ENCODE measurements at regions not wholly inside any gene's neighbourhood (a gene's known extent, or its start where the extent isn't known, plus 50 kb on each side); places are given as distances from the start of the nearest gene placed in this dataset.

DNA sequence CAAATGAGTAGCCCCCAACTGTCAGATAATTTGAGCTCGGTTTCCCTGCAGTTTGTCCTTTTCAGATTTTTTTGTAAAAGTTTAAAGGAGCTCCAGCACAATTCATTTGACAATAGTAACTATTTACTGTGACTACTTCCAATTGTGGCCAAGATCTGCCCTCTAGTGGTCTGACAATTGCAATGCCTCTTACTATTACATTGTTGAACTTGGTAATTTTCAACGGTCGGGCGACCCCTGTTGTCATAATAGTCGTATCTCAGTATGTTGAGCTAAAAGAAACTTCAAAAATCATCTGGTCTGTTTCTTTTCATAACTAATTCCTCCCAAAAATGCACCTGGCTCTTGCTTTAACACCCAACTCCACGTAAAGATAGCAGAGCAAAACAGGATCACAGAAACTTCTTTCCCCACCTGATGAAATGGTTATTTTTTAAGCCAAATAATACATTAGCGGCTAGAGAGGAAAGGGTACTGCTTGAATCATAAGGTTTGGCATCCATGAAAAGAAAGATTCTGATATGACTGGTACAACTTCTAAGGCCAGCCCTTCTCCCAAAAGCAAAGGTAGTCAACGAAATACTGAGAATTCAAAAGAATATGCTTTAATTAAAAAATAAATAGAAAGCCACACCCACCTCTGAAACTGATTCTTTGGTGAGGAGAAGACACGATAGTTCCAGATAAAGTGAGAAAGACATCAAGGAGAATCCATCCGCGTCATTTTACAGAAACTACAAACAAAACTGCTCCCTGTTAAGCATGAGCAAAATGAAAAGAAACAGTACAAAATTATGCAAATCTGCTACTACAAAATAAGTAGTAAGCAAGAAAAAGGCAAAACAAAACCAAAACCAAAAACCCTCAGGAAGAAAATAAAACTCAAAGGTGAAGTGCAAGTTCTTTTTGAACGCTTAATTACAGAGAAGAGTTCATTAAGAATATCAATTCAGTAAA is 76.9 kb upstream of the HTR4 start:
- intact Hi-C loops (cut with micrococcal nuclease; ENCODE audit: unreplicated experiment) (loop anchor here (1.0 to 5.0 kb wide), 5 partner anchors 287 to 784 kb away; no protein-coding TSS in a partner anchor), in situ Hi-C loops (cut with HindIII; ENCODE audit: extremely low pct_ligation_motif_present, low pct_unique_long_range_greater_than_20kb) (loop anchor here (10.0 kb wide), 2 partner anchors 534 to 546 kb away; no protein-coding TSS in a partner anchor)
- H2AFZ ChIP-seq (ENCODE audit: low read length), result no peak overlapping the region
- H3K4me1 ChIP-seq (ENCODE audit: insufficient read depth, low read length), result 0 out of 2 replicates have a peak, but pooled peaks cover 4% of the 10 kb centered on the region
- H3K79me2 ChIP-seq (ENCODE audit: insufficient read depth, low read length), result no peaks in the 10 kb centered on the region
- no peaks in the 10 kb centered on the region for H4K20me1 ChIP-seq (ENCODE audit: insufficient read depth, low read length)
- no peak overlapping the region for H3K9ac ChIP-seq (ENCODE audit: insufficient read depth, low read depth, low read length)
- no peak overlapping the region for H3K4me2 ChIP-seq (ENCODE audit: low read depth, low read length)
- ATAC-seq (peak; percentile 96), FAIRE-seq (peak; percentile 83), DNase-seq (ENCODE audit: low spot score) (peak; percentile 79)
- WGBS (ENCODE audit: low lambda C conversion rate), result 13% methylated on average over 12 of the region's 12 CpGs
- H3K4me3 ChIP-seq (replicated peaks in 1 of 3; ENCODE audit: insufficient read depth in 1 of 3, low read depth in 2 of 3, low read length in 3 of 3), result no peak overlapping the region
- no TSS peak for BruUV-seq (replicated peaks)
- H3K9me3 ChIP-seq (ENCODE audit: low read length), result no peaks in the 10 kb centered on the region
- H3K36me3 ChIP-seq (replicated peaks in 1 of 2; ENCODE audit: control insufficient read depth in 1 of 2, insufficient read depth in 2 of 2, low read length in 2 of 2), result no peaks in the 10 kb centered on the region
- ChIA-PET CTCF (ENCODE audit: low intra/inter-chr PET ratio, low total read pairs) (interaction anchor here (1.0 to 2.3 kb wide), 9 partner anchors 285 to 874 kb away, joined by 3 to 30 read pairs (median 6); no protein-coding TSS in a partner anchor), POLR2A (no interaction called here)
- H3K27ac ChIP-seq (ENCODE audit: extremely low read length, insufficient read depth, low read length), result no peak overlapping the region
- no peaks in the 10 kb centered on the region for H3K27me3 ChIP-seq (ENCODE audit: control insufficient read depth in 1 of 2, insufficient read depth in 2 of 2, low read length in 2 of 2)
- TF ChIP-seq ZFP36 (IDR thresholded peaks at IDR 0.05; ENCODE audit: borderline replicate concordance, low read depth, low read length, partially characterized antibody) (peak; percentile 32), STAG1 (CRISPR knock-in tag; IDR thresholded peaks at IDR 0.05) (peak; percentile 85), MEIS2 (CRISPR knock-in tag; IDR thresholded peaks at IDR 0.05) (no peak), ZNF616 (CRISPR knock-in tag; IDR thresholded peaks at IDR 0.05; ENCODE audit: low read depth) (no peak), YEATS2 (CRISPR knock-in tag; IDR thresholded peaks at IDR 0.05; ENCODE audit: borderline replicate concordance) (no peak), CCDC6 (CRISPR knock-in tag; IDR thresholded peaks at IDR 0.05) (no peak), ZNF264 (CRISPR knock-in tag; IDR thresholded peaks at IDR 0.05) (no peak), XBP1 (CRISPR knock-in tag; IDR thresholded peaks at IDR 0.05) (no peak), HDAC1 (CRISPR knock-in tag; IDR thresholded peaks at IDR 0.05) (no peak)
- TF ChIP-seq, protein P1, sequence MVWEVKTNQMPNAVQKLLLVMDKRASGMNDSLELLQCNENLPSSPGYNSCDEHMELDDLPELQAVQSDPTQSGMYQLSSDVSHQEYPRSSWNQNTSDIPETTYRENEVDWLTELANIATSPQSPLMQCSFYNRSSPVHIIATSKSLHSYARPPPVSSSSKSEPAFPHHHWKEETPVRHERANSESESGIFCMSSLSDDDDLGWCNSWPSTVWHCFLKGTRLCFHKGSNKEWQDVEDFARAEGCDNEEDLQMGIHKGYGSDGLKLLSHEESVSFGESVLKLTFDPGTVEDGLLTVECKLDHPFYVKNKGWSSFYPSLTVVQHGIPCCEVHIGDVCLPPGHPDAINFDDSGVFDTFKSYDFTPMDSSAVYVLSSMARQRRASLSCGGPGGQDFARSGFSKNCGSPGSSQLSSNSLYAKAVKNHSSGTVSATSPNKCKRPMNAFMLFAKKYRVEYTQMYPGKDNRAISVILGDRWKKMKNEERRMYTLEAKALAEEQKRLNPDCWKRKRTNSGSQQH (CRISPR knock-in tag; IDR thresholded peaks at IDR 0.05; ENCODE audit: low read depth), result no peak
- TF ChIP-seq, protein P2, sequence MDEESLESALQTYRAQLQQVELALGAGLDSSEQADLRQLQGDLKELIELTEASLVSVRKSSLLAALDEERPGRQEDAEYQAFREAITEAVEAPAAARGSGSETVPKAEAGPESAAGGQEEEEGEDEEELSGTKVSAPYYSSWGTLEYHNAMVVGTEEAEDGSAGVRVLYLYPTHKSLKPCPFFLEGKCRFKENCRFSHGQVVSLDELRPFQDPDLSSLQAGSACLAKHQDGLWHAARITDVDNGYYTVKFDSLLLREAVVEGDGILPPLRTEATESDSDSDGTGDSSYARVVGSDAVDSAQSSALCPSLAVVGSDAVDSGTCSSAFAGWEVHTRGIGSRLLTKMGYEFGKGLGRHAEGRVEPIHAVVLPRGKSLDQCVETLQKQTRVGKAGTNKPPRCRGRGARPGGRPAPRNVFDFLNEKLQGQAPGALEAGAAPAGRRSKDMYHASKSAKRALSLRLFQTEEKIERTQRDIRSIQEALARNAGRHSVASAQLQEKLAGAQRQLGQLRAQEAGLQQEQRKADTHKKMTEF (CRISPR knock-in tag; IDR thresholded peaks at IDR 0.05), result 0 out of 2 replicates have a peak, but pooled peaks have one; percentile 22
- TF ChIP-seq, protein P3, sequence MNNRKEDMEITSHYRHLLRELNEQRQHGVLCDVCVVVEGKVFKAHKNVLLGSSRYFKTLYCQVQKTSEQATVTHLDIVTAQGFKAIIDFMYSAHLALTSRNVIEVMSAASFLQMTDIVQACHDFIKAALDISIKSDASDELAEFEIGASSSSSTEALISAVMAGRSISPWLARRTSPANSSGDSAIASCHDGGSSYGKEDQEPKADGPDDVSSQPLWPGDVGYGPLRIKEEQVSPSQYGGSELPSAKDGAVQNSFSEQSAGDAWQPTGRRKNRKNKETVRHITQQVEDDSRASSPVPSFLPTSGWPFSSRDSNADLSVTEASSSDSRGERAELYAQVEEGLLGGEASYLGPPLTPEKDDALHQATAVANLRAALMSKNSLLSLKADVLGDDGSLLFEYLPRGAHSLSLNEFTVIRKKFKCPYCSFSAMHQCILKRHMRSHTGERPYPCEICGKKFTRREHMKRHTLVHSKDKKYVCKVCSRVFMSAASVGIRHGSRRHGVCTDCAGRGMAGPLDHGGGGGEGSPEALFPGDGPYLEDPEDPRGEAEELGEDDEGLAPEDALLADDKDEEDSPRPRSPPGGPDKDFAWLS (CRISPR knock-in tag; IDR thresholded peaks at IDR 0.05; ENCODE audit: borderline replicate concordance), result no peak

Measured in HepG2 (cell line).